Glutamatergic neuron (in vitro differentiated cells): ENCODE measurements at regions not wholly inside any gene's neighbourhood (a gene's known extent, or its start where the extent isn't known, plus 50 kb on each side); places are given as distances from the start of the nearest gene placed in this dataset.

Experiments used
- DNase-seq: peaks from one replicate; pipeline ENCODE4 v3.0.0; 2022
- H3K27ac Mint-ChIP-seq: one replicate; pipeline ENCODE4 v1.8.0; 2020; ENCODE audit warnings: mild to moderate bottlenecking, mixed read lengths, inconsistent platforms; ENCODE audit not compliant: unreplicated experiment
- H3K27me3 Mint-ChIP-seq: one replicate; pipeline ENCODE4 v1.8.0; 2020; ENCODE audit warnings: mild to moderate bottlenecking, moderate library complexity, mixed read lengths, inconsistent platforms; ENCODE audit not compliant: unreplicated experiment
- H3K36me3 Mint-ChIP-seq: one replicate; pipeline ENCODE4 v1.8.0; 2020; ENCODE audit warnings: mild to moderate bottlenecking, mixed read lengths, inconsistent platforms; ENCODE audit not compliant: unreplicated experiment
- H3K4me1 Mint-ChIP-seq: one replicate; pipeline ENCODE4 v1.8.0; 2020; ENCODE audit warnings: mild to moderate bottlenecking, low read depth, mixed read lengths, inconsistent platforms; ENCODE audit not compliant: unreplicated experiment
- H3K4me3 Mint-ChIP-seq: one replicate; pipeline ENCODE4 v1.8.0; 2020; ENCODE audit warnings: mild to moderate bottlenecking, mixed read lengths, inconsistent platforms; ENCODE audit not compliant: unreplicated experiment
- H3K9me3 Mint-ChIP-seq: one replicate; pipeline ENCODE4 v1.8.0; 2020; ENCODE audit warnings: mild to moderate bottlenecking, moderate library complexity, mixed read lengths, inconsistent platforms; ENCODE audit not compliant: unreplicated experiment
- CTCF ChIP-seq: fragments of 200-600 bp; sonication (generic); IDR thresholded peaks from one replicate; pipeline ENCODE4 v1.5.0; 2021; ENCODE audit not compliant: partially characterized antibody, unreplicated experiment

- no peak overlapping the region for H3K27ac Mint-ChIP-seq
- H3K27me3 Mint-ChIP-seq: no peaks in the 10 kb centered on the region
- peaks cover 16% of the 10 kb centered on the region for H3K4me1 Mint-ChIP-seq
- H3K4me3 Mint-ChIP-seq: no peak overlapping the region
- no peak for TF ChIP-seq CTCF
- peaks cover 1% of the 10 kb centered on the region for H3K9me3 Mint-ChIP-seq
- no peak for DNase-seq
- H3K36me3 Mint-ChIP-seq: no peaks in the 10 kb centered on the region
Measured at GRCh38 chr12:65616022-65616421, 208.3 kb upstream of the HMGA2 start.

- H3K9me3 Mint-ChIP-seq: peaks cover 3% of the 10 kb centered on the region
- no peak overlapping the region for H3K4me3 Mint-ChIP-seq
- DNase-seq: no peak
- no peaks in the 10 kb centered on the region for H3K27me3 Mint-ChIP-seq
- H3K36me3 Mint-ChIP-seq: no peaks in the 10 kb centered on the region
- H3K4me1 Mint-ChIP-seq: peaks cover 24% of the 10 kb centered on the region
- no peak for TF ChIP-seq CTCF
- H3K27ac Mint-ChIP-seq: no peak overlapping the region
Measured at GRCh38 chr12:65618588-65618987, 205.7 kb upstream of the HMGA2 start.

GRCh38 chr12:65619018-65619417 is 205.3 kb upstream of the HMGA2 start:
- TF ChIP-seq CTCF: no peak
- Mint-ChIP-seq H3K4me1 (peaks cover 24% of the 10 kb centered on the region), H3K27me3 (no peaks in the 10 kb centered on the region), H3K4me3 (no peak overlapping the region), H3K27ac (no peak overlapping the region), H3K9me3 (peaks cover 3% of the 10 kb centered on the region), H3K36me3 (no peaks in the 10 kb centered on the region)
- no peak for DNase-seq

- no peak for DNase-seq
- Mint-ChIP-seq H3K27me3 (no peaks in the 10 kb centered on the region), H3K9me3 (peaks cover 3% of the 10 kb centered on the region), H3K36me3 (no peaks in the 10 kb centered on the region), H3K27ac (peak overlapping the region; percentile 46), H3K4me3 (peak overlapping the region; percentile 59), H3K4me1 (peaks cover 24% of the 10 kb centered on the region)
- no peak for TF ChIP-seq CTCF
Measured at GRCh38 chr12:65620046-65620445, 204.2 kb upstream of the HMGA2 start.

GRCh38 chr12:65622056-65622455 is 202.2 kb upstream of the HMGA2 start:
- H3K27me3 Mint-ChIP-seq: no peaks in the 10 kb centered on the region
- no peak for TF ChIP-seq CTCF
- H3K4me3 Mint-ChIP-seq: no peak overlapping the region
- H3K4me1 Mint-ChIP-seq: peaks cover 24% of the 10 kb centered on the region
- no peak for DNase-seq
- no peak overlapping the region for H3K27ac Mint-ChIP-seq
- H3K9me3 Mint-ChIP-seq: peaks cover 2% of the 10 kb centered on the region
- no peaks in the 10 kb centered on the region for H3K36me3 Mint-ChIP-seq
